ENCODE measurements at regions not wholly inside any gene's neighbourhood (a gene's known extent, or its start where the extent isn't known, plus 50 kb on each side); places are given as distances from the start of the nearest gene placed in this dataset.

DNA sequence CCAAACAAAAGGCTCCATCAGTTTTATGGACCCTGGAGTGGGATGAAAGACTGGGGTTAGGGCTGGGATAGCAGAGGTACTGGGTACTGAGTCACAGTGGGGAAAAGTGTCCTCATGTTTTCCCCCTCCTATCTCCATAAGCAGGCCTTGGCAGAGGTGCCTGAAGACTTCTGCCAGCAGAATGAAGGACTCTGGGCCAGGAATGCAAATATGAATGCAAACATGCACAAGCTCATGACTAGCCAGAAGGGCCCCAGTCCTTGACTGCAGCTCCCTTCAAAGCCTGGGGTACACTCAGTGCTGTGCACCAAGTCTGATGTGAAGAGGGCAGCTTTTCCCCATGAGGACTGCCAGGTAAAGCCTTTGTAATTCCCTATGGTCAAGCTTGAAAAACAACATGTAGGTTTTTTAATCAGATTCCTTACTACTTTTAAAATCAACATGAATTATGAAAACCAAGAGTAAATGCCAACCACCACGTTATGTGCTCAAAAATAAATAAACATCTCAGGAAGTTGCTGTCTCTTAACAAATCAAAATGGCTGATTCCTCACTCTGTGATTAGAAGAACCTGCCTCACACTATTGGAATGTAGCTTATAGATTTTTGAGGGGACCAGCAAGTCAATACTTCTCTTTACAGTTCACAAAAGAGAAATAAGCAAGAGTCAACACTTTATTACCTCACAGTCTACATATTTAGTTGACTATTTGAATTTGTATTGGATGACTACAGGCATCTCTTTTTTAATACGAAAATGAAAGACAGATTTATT lies 1512.0 kb downstream of the ARAP2 start:
- Histone ChIP-seq H3K9me3 (no peaks in the 10 kb centered on the region), H3K27ac (no peak overlapping the region), H3K27me3 (replicated peaks; ENCODE audit: insufficient read depth) (no peaks in the 10 kb centered on the region), H3K4me1 (replicated peaks) (no peaks in the 10 kb centered on the region), H3K36me3 (no peaks in the 10 kb centered on the region), H3K4me3 (no peak overlapping the region)
- no peak for DNase-seq (ENCODE audit: low spot score)
- intact Hi-C loops (cut with DNase I) = no loop called here
- 42% methylated on average over 2 of the region's 2 CpGs for whole genome bisulfite sequencing
- TF ChIP-seq, protein P1, sequence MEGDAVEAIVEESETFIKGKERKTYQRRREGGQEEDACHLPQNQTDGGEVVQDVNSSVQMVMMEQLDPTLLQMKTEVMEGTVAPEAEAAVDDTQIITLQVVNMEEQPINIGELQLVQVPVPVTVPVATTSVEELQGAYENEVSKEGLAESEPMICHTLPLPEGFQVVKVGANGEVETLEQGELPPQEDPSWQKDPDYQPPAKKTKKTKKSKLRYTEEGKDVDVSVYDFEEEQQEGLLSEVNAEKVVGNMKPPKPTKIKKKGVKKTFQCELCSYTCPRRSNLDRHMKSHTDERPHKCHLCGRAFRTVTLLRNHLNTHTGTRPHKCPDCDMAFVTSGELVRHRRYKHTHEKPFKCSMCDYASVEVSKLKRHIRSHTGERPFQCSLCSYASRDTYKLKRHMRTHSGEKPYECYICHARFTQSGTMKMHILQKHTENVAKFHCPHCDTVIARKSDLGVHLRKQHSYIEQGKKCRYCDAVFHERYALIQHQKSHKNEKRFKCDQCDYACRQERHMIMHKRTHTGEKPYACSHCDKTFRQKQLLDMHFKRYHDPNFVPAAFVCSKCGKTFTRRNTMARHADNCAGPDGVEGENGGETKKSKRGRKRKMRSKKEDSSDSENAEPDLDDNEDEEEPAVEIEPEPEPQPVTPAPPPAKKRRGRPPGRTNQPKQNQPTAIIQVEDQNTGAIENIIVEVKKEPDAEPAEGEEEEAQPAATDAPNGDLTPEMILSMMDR (IDR thresholded peaks at IDR 0.05) = no peak
- TF ChIP-seq POLR2AphosphoS5 (IDR thresholded peaks at IDR 0.05) (no peak), POLR2A (IDR thresholded peaks at IDR 0.05) (no peak)

DNA sequence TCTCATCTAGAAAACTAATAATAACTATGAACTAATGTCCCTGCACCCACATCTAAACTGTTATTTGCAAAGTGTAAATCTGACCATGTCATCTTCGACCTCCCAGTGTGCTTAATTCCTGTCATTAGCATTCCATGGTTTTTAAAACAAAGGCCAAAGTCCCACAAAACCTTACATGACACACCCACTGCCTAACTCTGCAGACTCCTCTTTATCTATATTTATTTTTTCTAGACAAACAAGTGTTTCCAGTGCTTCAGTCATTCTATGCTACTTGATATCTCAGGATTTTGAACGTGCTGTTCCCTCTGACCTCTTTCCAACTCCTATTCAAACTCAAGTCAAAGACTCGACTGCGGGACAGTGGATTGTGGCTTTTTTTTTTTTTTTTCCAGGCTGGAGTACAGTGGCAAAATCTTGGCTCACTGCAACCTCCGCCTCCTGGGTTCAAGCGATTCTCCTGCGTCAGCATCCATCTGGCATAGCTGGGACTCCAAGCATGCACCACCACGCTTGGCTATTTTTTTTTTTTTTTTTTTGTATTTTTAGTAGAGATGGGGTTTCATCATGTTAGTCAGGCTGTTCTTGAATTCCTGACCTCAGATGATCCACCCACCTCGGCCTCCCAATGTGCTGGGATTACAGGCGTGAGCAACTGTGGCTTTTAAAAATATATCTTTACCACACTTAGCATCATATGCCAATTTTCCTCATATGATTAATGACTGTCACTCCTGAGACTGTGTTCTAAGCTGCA lies 1511.0 kb downstream of the ARAP2 start:
- no peak for TF ChIP-seq POLR2A (IDR thresholded peaks at IDR 0.05)
- TF ChIP-seq, protein P1 (IDR thresholded peaks at IDR 0.05) = no peak
- TF ChIP-seq POLR2AphosphoS5 (IDR thresholded peaks at IDR 0.05) = no peak
- intact Hi-C loops (cut with DNase I) = no loop called here
- no peaks in the 10 kb centered on the region for H3K4me1 ChIP-seq (replicated peaks)
- no peak for DNase-seq (ENCODE audit: low spot score)
- no peaks in the 10 kb centered on the region for H3K9me3 ChIP-seq
- no peaks in the 10 kb centered on the region for H3K36me3 ChIP-seq
- no peak overlapping the region for H3K27ac ChIP-seq
- no peaks in the 10 kb centered on the region for H3K27me3 ChIP-seq (replicated peaks; ENCODE audit: insufficient read depth)
- no peak overlapping the region for H3K4me3 ChIP-seq
- 72% methylated on average over 10 of the region's 10 CpGs for WGBS

DNA sequence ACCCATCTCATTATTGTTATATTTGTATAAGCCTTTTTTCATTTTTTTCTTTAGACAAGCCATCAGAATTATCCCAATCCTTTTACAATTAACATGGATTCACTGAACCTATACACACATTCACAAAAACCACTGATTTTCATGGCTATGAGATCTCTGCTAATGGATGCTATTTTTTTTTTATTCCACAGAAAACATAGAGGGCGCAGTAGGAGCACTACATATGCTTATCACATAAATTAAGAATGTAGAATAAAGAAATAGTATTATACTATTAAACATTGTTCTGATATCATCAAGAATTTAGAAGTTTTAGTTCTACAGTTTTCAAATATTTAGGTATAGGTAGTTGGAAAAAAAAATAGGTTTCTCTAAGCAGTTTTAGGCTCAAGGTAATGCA lies 1477.4 kb downstream of the ARAP2 start:
- no peaks in the 10 kb centered on the region for H3K36me3 ChIP-seq
- H3K4me3 ChIP-seq = no peak overlapping the region
- H3K4me1 ChIP-seq (replicated peaks) = no peaks in the 10 kb centered on the region
- intact Hi-C loops (cut with DNase I) = no loop called here
- no peaks in the 10 kb centered on the region for H3K27me3 ChIP-seq (replicated peaks; ENCODE audit: insufficient read depth)
- no peak for TF ChIP-seq POLR2A (IDR thresholded peaks at IDR 0.05)
- no peak for TF ChIP-seq POLR2AphosphoS5 (IDR thresholded peaks at IDR 0.05)
- TF ChIP-seq, protein P1 (IDR thresholded peaks at IDR 0.05) = no peak
- H3K27ac ChIP-seq = no peak overlapping the region
- 74% methylated on average over 1 of the region's 1 CpG for WGBS
- H3K9me3 ChIP-seq = no peaks in the 10 kb centered on the region
- DNase-seq (ENCODE audit: low spot score) = no peak

DNA sequence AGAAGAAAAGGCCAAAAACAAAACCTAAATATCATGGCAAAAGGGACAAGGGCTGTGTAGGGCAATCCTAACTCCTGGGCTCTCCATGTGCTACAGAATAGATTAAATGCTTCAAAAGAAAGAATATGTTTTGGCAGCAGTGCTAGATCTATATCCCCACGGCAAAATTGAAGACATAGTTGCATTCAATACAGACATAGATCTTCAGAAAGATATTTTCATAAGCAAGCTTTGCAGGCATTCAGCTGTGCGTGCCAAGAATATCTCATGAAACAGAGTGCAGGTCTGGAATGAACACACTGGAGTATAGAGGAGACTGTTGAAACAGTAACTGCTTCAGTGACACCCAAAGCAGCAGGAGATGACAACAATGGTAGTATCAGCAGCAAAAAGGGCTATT lies 1476.9 kb downstream of the ARAP2 start:
- TF ChIP-seq POLR2AphosphoS5 (IDR thresholded peaks at IDR 0.05) (no peak), POLR2A (IDR thresholded peaks at IDR 0.05) (no peak)
- TF ChIP-seq, protein P1 (IDR thresholded peaks at IDR 0.05) = no peak
- H3K4me1 ChIP-seq (replicated peaks) = no peaks in the 10 kb centered on the region
- H3K27me3 ChIP-seq (replicated peaks; ENCODE audit: insufficient read depth) = no peaks in the 10 kb centered on the region
- intact Hi-C loops (cut with DNase I) = no loop called here
- no peak overlapping the region for H3K27ac ChIP-seq
- no peaks in the 10 kb centered on the region for H3K36me3 ChIP-seq
- 19% methylated on average over 2 of the region's 2 CpGs for WGBS
- no peak overlapping the region for H3K4me3 ChIP-seq
- no peaks in the 10 kb centered on the region for H3K9me3 ChIP-seq
- no peak for DNase-seq (ENCODE audit: low spot score)
